LNCaP clone FGC (cell line): ENCODE measurements at regions not wholly inside any gene's neighbourhood (a gene's known extent, or its start where the extent isn't known, plus 50 kb on each side); places are given as distances from the start of the nearest gene placed in this dataset.
"Not testable (repeated sequence)": the region's sequence is repeated elsewhere in the genome, so short reads cannot be mapped to it uniquely, and the experiment has no call there.

Experiments used
- DNase-seq: peaks from one replicate; pipeline ENCODE4 v3.0.0-alpha.2; 2011; ENCODE audit warnings: low read depth
- H3K4me3 ChIP-seq: 2 replicates; pipeline ENCODE4 v1.5.1; 2011; ENCODE audit warnings: mild to moderate bottlenecking, low read depth, low read length, control low read depth
- CTCF ChIP-seq: IDR thresholded peaks from 2 replicates; pipeline ENCODE4 v1.5.1; 2012; ENCODE audit warnings: mild to moderate bottlenecking; ENCODE audit not compliant: control insufficient read depth, insufficient read depth; ENCODE audit errors: extremely low read depth

- no peak overlapping the region for H3K4me3 ChIP-seq
- no peak for TF ChIP-seq CTCF
- DNase-seq, result no peak
Measured at GRCh38 chr6:85237478-85237877, 212.4 kb upstream of the NT5E start.

GRCh38 chr6:85236636-85237035 is 213.2 kb upstream of the NT5E start:
- no peak for TF ChIP-seq CTCF
- no peak overlapping the region for H3K4me3 ChIP-seq
- no peak for DNase-seq

- not testable (repeated sequence) for DNase-seq, H3K4me3 ChIP-seq
Measured at GRCh38 chr6:85227345-85227744, 222.5 kb upstream of the NT5E start.

- DNase-seq, H3K4me3 ChIP-seq: not testable (repeated sequence)
Measured at GRCh38 chr6:85212794-85213193, 237.1 kb upstream of the NT5E start.

- H3K4me3 ChIP-seq, result no peak overlapping the region
- no peak for TF ChIP-seq CTCF
- DNase-seq, result no peak
Measured at GRCh38 chr6:85195243-85195642, 254.6 kb upstream of the NT5E start.

GRCh38 chr6:85193339-85193738 is 256.5 kb upstream of the NT5E start:
- TF ChIP-seq CTCF, result no peak
- DNase-seq, result no peak
- no peak overlapping the region for H3K4me3 ChIP-seq

GRCh38 chr6:85192596-85192995 is 257.3 kb upstream of the NT5E start:
- no peak for TF ChIP-seq CTCF
- no peak for DNase-seq
- no peak overlapping the region for H3K4me3 ChIP-seq

- no peak overlapping the region for H3K4me3 ChIP-seq
- no peak for TF ChIP-seq CTCF
- no peak for DNase-seq
Measured at GRCh38 chr6:85192186-85192585, 257.7 kb upstream of the NT5E start.
